ENCODE measurements at regions not wholly inside any gene's neighbourhood (a gene's known extent, or its start where the extent isn't known, plus 50 kb on each side); places are given as distances from the start of the nearest gene placed in this dataset.

DNA sequence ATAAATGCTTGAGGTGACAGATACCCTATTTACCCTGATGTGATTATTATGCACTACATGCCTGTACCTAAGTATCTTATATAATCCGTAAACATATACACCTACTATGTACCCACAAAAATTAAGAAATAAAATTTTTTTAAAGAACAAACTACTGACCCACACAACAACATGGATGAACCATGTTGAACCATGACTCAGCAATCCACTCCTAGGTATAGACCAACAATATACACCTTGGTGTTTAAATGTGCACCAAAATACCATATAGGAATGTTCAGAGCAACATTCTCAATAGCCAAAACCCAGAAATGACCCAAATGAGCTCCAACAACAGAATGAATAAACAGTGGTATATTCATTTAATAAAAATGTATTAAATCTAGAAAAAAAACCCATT is 245.1 kb downstream of the GXYLT1 start:
- TF ChIP-seq NRF1 (conservative IDR thresholded peaks at IDR 0.05; ENCODE audit: low read depth, low read length) (no peak), ZNF207 (IDR thresholded peaks at IDR 0.05; ENCODE audit: borderline replicate concordance) (no peak), POLR2A (IDR thresholded peaks at IDR 0.05; ENCODE audit: low read depth, low read length) (no peak), CREM (IDR thresholded peaks at IDR 0.05; ENCODE audit: low read depth) (no peak), POLR2AphosphoS5 (IDR thresholded peaks at IDR 0.05; ENCODE audit: low read length) (no peak), CBX3 (IDR thresholded peaks at IDR 0.05; ENCODE audit: borderline replicate concordance, low read depth) (no peak), SP1 (IDR thresholded peaks at IDR 0.05; ENCODE audit: low read depth, low read length) (no peak), ATF2 (IDR thresholded peaks at IDR 0.05; ENCODE audit: low read length) (no peak)
- TF ChIP-seq, protein P1, sequence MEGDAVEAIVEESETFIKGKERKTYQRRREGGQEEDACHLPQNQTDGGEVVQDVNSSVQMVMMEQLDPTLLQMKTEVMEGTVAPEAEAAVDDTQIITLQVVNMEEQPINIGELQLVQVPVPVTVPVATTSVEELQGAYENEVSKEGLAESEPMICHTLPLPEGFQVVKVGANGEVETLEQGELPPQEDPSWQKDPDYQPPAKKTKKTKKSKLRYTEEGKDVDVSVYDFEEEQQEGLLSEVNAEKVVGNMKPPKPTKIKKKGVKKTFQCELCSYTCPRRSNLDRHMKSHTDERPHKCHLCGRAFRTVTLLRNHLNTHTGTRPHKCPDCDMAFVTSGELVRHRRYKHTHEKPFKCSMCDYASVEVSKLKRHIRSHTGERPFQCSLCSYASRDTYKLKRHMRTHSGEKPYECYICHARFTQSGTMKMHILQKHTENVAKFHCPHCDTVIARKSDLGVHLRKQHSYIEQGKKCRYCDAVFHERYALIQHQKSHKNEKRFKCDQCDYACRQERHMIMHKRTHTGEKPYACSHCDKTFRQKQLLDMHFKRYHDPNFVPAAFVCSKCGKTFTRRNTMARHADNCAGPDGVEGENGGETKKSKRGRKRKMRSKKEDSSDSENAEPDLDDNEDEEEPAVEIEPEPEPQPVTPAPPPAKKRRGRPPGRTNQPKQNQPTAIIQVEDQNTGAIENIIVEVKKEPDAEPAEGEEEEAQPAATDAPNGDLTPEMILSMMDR (IDR thresholded peaks at IDR 0.05 in 2 of 3, conservative IDR thresholded peaks at IDR 0.05 in 1 of 3; ENCODE audit: control insufficient read depth in 2 of 3, extremely low read depth in 1 of 3, insufficient read depth in 1 of 3, low read depth in 3 of 3, low read length in 3 of 3): no peak

All from GM12878 (cell line).